Mesenchymal stem cell (in vitro differentiated cells and primary cell): ENCODE measurements at regions not wholly inside any gene's neighbourhood (a gene's known extent, or its start where the extent isn't known, plus 50 kb on each side); places are given as distances from the start of the nearest gene placed in this dataset.

Source experiments
- DNase-seq: peaks from one replicate; pipeline ENCODE4 v3.0.0-alpha.2; 2013
- H2AFZ ChIP-seq: one replicate; pipeline ENCODE4 v1.6.1; 2013; ENCODE audit warnings: low read depth, mild to moderate bottlenecking, control low read depth, inconsistent platforms, low read length, moderate library complexity
- H2AK5ac ChIP-seq: 2 replicates; pipeline ENCODE4 v1.6.1; 2013; ENCODE audit warnings: low read length, moderate library complexity, mild to moderate bottlenecking, inconsistent platforms; ENCODE audit not compliant: severe bottlenecking
- H2BK120ac ChIP-seq: one replicate; pipeline ENCODE4 v1.6.1; 2013; ENCODE audit warnings: low read depth, mild to moderate bottlenecking, inconsistent platforms, low read length, moderate library complexity
- H2BK12ac ChIP-seq, 2 experiments: one replicate each; pipeline ENCODE4 v1.6.1; 2013; ENCODE audit warnings: inconsistent platforms in 2 of 2, low read length in 2 of 2, mild to moderate bottlenecking in 2 of 2, moderate library complexity in 2 of 2, control low read depth in 1 of 2
- H2BK15ac ChIP-seq: one replicate; pipeline ENCODE4 v1.6.1; 2013; ENCODE audit warnings: mild to moderate bottlenecking, low read depth, inconsistent platforms; ENCODE audit not compliant: poor library complexity, severe bottlenecking
- H2BK5ac ChIP-seq: 2 replicates; pipeline ENCODE4 v1.6.1; 2013; ENCODE audit warnings: low read depth, mild to moderate bottlenecking, low read length, control low read depth, inconsistent platforms; ENCODE audit not compliant: poor library complexity, severe bottlenecking
- H3K14ac ChIP-seq, 2 experiments: one replicate each; pipeline ENCODE4 v1.6.1; 2013; ENCODE audit warnings: inconsistent platforms in 2 of 2, low read length in 2 of 2, control low read depth in 1 of 2, mild to moderate bottlenecking in 1 of 2, moderate library complexity in 1 of 2
- H3K18ac ChIP-seq, 2 experiments: one replicate each; pipeline ENCODE4 v1.6.1; 2013; ENCODE audit warnings: inconsistent platforms in 2 of 2, low read length in 2 of 2, control low read depth in 1 of 2, low read depth in 1 of 2, mild to moderate bottlenecking in 1 of 2
- H3K23ac ChIP-seq, 2 experiments: one replicate each; pipeline ENCODE4 v1.6.1; 2013; ENCODE audit warnings: inconsistent platforms in 2 of 2, low read length in 2 of 2, mild to moderate bottlenecking in 2 of 2, moderate library complexity in 2 of 2, control low read depth in 1 of 2
- H3K27ac ChIP-seq: 2 replicates; pipeline ENCODE4 v1.5.1; 2013; ENCODE audit warnings: mild to moderate bottlenecking, moderate library complexity, low read length, control low read depth, inconsistent platforms; ENCODE audit not compliant: poor library complexity, severe bottlenecking
- H3K27me3 ChIP-seq, 2 experiments: 2 replicates each; pipeline versions ENCODE4 v1.6.1 to v1.7.0; 2013; ENCODE audit warnings: low read length in 2 of 2, mild to moderate bottlenecking in 2 of 2, moderate library complexity in 2 of 2, control low read depth in 1 of 2, inconsistent platforms in 1 of 2; ENCODE audit not compliant: control insufficient read depth in 1 of 2, insufficient read depth in 1 of 2
- H3K36me3 ChIP-seq, 2 experiments: 2 replicates each; pipeline versions ENCODE4 v1.6.1 to v1.7.0; 2013; ENCODE audit warnings: low read length in 2 of 2, control low read depth in 1 of 2, inconsistent platforms in 1 of 2, low read depth in 1 of 2, mild to moderate bottlenecking in 1 of 2; ENCODE audit not compliant: insufficient read depth in 2 of 2, control insufficient read depth in 1 of 2
- H3K4ac ChIP-seq, 2 experiments: one replicate each; pipeline ENCODE4 v1.6.1; 2013; ENCODE audit warnings: inconsistent platforms in 2 of 2, low read length in 2 of 2, mild to moderate bottlenecking in 2 of 2, moderate library complexity in 2 of 2, control low read depth in 1 of 2, low read depth in 1 of 2
- H3K4me1 ChIP-seq: 2 replicates; pipeline ENCODE4 v1.6.1; 2013; ENCODE audit warnings: low read depth, low read length, control low read depth; ENCODE audit not compliant: control insufficient read depth, insufficient read depth
- H3K4me2 ChIP-seq: 2 replicates; pipeline ENCODE4 v1.6.1; 2013; ENCODE audit warnings: low read length, mild to moderate bottlenecking, inconsistent platforms; ENCODE audit not compliant: poor library complexity, severe bottlenecking
- H3K4me3 ChIP-seq, 2 experiments: 2 replicates each; pipeline versions ENCODE4 v1.5.1 to v1.7.0; 2013; ENCODE audit warnings: low read length in 2 of 2, mild to moderate bottlenecking in 2 of 2, control low read depth in 1 of 2, low read depth in 1 of 2; ENCODE audit not compliant: insufficient read depth in 1 of 2
- H3K79me1 ChIP-seq: replicated peaks from 2 replicates; pipeline ENCODE4 v1.6.1; 2013; ENCODE audit warnings: mild to moderate bottlenecking, control low read depth, low read length, inconsistent platforms; ENCODE audit not compliant: poor library complexity, severe bottlenecking
- H3K9ac ChIP-seq: 2 replicates; pipeline ENCODE4 v1.7.0; 2013; ENCODE audit warnings: mild to moderate bottlenecking, low read length, moderate library complexity
- H3K9me3 ChIP-seq: 2 replicates; pipeline ENCODE4 v1.7.0; 2013; ENCODE audit warnings: mild to moderate bottlenecking, low read length; ENCODE audit not compliant: control insufficient read depth
- H4K8ac ChIP-seq: one replicate; pipeline ENCODE4 v1.6.1; 2013; ENCODE audit warnings: inconsistent platforms, mild to moderate bottlenecking, low read length, moderate library complexity
- H4K91ac ChIP-seq: one replicate; pipeline ENCODE4 v1.6.1; 2013; ENCODE audit warnings: mild to moderate bottlenecking, low read length, inconsistent platforms
- WGBS: methylation state at CpG from one replicate; pipeline ENCODE4 v1.1.7; 2013; ENCODE audit warnings: mixed read lengths; 5-methylcytosine and 5-hydroxymethylcytosine counted together

GRCh38 chr3:104763007-104763406 is 603.7 kb upstream of the ALCAM start:
- Histone ChIP-seq H3K4me1 (no peaks in the 10 kb centered on the region), H4K91ac (no peak overlapping the region), H3K27me3 (no peaks in the 10 kb centered on the region), H3K27ac (no peak overlapping the region), H3K4ac (no peak overlapping the region), H2AFZ (no peak overlapping the region), H3K9ac (no peak overlapping the region), H3K4me3 (no peak overlapping the region), H2BK5ac (no peak overlapping the region), H3K4me2 (no peak overlapping the region), H3K23ac (no peak overlapping the region), H2AK5ac (no peak overlapping the region), H3K36me3 (no peaks in the 10 kb centered on the region), H4K8ac (no peak overlapping the region), H3K14ac (no peak overlapping the region), H2BK12ac (no peak overlapping the region), H2BK120ac (no peak overlapping the region), H3K18ac (no peak overlapping the region), H2BK15ac (no peak overlapping the region), H3K79me1 (no peaks in the 10 kb centered on the region), H3K9me3 (peaks cover 3% of the 10 kb centered on the region)
- peak; percentile 19 for DNase-seq

GRCh38 chr3:104764496-104764895 is 602.2 kb upstream of the ALCAM start:
- no peak overlapping the region for H4K8ac ChIP-seq
- H3K23ac ChIP-seq = no peak overlapping the region

GRCh38 chr3:104768886-104769285 is 597.8 kb upstream of the ALCAM start:
- Histone ChIP-seq H2AK5ac (no peak overlapping the region), H3K27ac (no peak overlapping the region), H3K27me3 (no peaks in the 10 kb centered on the region), H2BK120ac (no peak overlapping the region), H4K8ac (no peak overlapping the region), H2AFZ (no peak overlapping the region), H3K9me3 (no peaks in the 10 kb centered on the region), H3K4me3 (no peak overlapping the region), H3K9ac (no peak overlapping the region), H4K91ac (no peak overlapping the region), H3K4ac (no peak overlapping the region), H3K79me1 (no peaks in the 10 kb centered on the region), H3K18ac (no peak overlapping the region), H3K4me2 (no peak overlapping the region), H2BK12ac (no peak overlapping the region), H3K36me3 (no peaks in the 10 kb centered on the region), H3K4me1 (no peaks in the 10 kb centered on the region), H2BK5ac (no peak overlapping the region), H3K14ac (no peak overlapping the region), H2BK15ac (no peak overlapping the region), H3K23ac (no peak overlapping the region)
- WGBS = no CpG with 5 or more reads among the region's 3 CpGs
- no peak for DNase-seq

More at GRCh38 chr3:104764496-104764895, 602.2 kb upstream of the ALCAM start:
- WGBS = 100% methylated on average over 1 of the region's 4 CpGs
- no peak overlapping the region for H2BK12ac ChIP-seq
- no peak overlapping the region for H2BK5ac ChIP-seq
- no peak overlapping the region for H2AFZ ChIP-seq
- no peak overlapping the region for H3K18ac ChIP-seq
- no peak overlapping the region for H3K4me3 ChIP-seq
- H2BK15ac ChIP-seq = no peak overlapping the region
- DNase-seq = no peak
- H4K91ac ChIP-seq = no peak overlapping the region
- no peaks in the 10 kb centered on the region for H3K36me3 ChIP-seq
- H3K4me2 ChIP-seq = no peak overlapping the region
- no peaks in the 10 kb centered on the region for H3K79me1 ChIP-seq
- H3K9ac ChIP-seq = no peak overlapping the region
- H3K4me1 ChIP-seq = no peaks in the 10 kb centered on the region
- H3K27ac ChIP-seq = no peak overlapping the region
- H3K14ac ChIP-seq = no peak overlapping the region
- no peak overlapping the region for H2BK120ac ChIP-seq
- H3K27me3 ChIP-seq = no peaks in the 10 kb centered on the region
- H3K4ac ChIP-seq = no peak overlapping the region
- no peak overlapping the region for H2AK5ac ChIP-seq
- H3K9me3 ChIP-seq = peaks cover 3% of the 10 kb centered on the region

- H3K4me2 ChIP-seq = no peak overlapping the region
- no peak overlapping the region for H2BK15ac ChIP-seq
- no peak overlapping the region for H2BK120ac ChIP-seq
- H3K4me1 ChIP-seq = no peaks in the 10 kb centered on the region
- no peak overlapping the region for H2AK5ac ChIP-seq
- H3K14ac ChIP-seq = no peak overlapping the region
- H3K9me3 ChIP-seq = no peaks in the 10 kb centered on the region
- no peaks in the 10 kb centered on the region for H3K27me3 ChIP-seq
- no peak overlapping the region for H3K23ac ChIP-seq
- no peak overlapping the region for H4K91ac ChIP-seq
- no peak overlapping the region for H3K9ac ChIP-seq
- H2AFZ ChIP-seq = no peak overlapping the region
- H2BK12ac ChIP-seq = no peak overlapping the region
- no peak overlapping the region for H3K18ac ChIP-seq
- no peaks in the 10 kb centered on the region for H3K36me3 ChIP-seq
- no peak overlapping the region for H4K8ac ChIP-seq
- no peak overlapping the region for H2BK5ac ChIP-seq
- no peak overlapping the region for H3K27ac ChIP-seq
- WGBS = 96% methylated on average over 7 of the region's 7 CpGs
- H3K4me3 ChIP-seq = no peak overlapping the region
- DNase-seq = no peak
- no peaks in the 10 kb centered on the region for H3K79me1 ChIP-seq
- no peak overlapping the region for H3K4ac ChIP-seq
Measured at GRCh38 chr3:104779324-104779723, 587.4 kb upstream of the ALCAM start.
